Thyroid gland (tissue), 4 donors: ENCODE measurements at regions not wholly inside any gene's neighbourhood (a gene's known extent, or its start where the extent isn't known, plus 50 kb on each side); places are given as distances from the start of the nearest gene placed in this dataset.
A peak's percentile ranks its signal among the peaks of the same experiment; 100 is the strongest.

Source experiments
- DNase-seq, 2 donors: peaks; one replicate each; pipeline ENCODE4 v3.0.0-alpha.2; 2019
- H3K27ac ChIP-seq, 3 donors: fragments of 200-600 bp; sonication (generic); 1 replicate in 2 of 3; 2 replicates in 1 of 3; pipeline ENCODE4 v1.5.1; 2016 to 2019; ENCODE audit warnings: mild to moderate bottlenecking in 1 of 3, moderate library complexity in 1 of 3
- H3K27me3 ChIP-seq: fragments of 200-600 bp; sonication (generic); one replicate; pipeline ENCODE4 v1.5.1; 2019
- H3K36me3 ChIP-seq, 2 donors: fragments of 200-600 bp; sonication (generic); one replicate each; pipeline ENCODE4 v1.5.1; 2016 to 2019
- H3K4me1 ChIP-seq, 2 donors: fragments of 200-600 bp; sonication (generic); one replicate each; pipeline ENCODE4 v1.5.1; 2017 to 2019
- H3K4me3 ChIP-seq, 3 donors: fragments of 200-600 bp; sonication (generic); replicated peaks in 1 of 3; 1 replicate in 2 of 3; 2 replicates in 1 of 3; pipeline ENCODE4 v1.5.1; 2016; ENCODE audit warnings: mild to moderate bottlenecking in 1 of 3
- H3K9me3 ChIP-seq: fragments of 200-600 bp; sonication (generic); one replicate; pipeline ENCODE4 v1.5.1; 2017
- POLR2A ChIP-seq, 2 donors: fragments of 450-650 bp; IDR thresholded peaks; one replicate each; pipeline ENCODE4 v1.6.1; 2017; ENCODE audit warnings: antibody characterized with exemption in 2 of 2, mild to moderate bottlenecking in 2 of 2, moderate library complexity in 1 of 2
- WGBS, 2 donors: methylation state at CpG; one replicate each; pipeline ENCODE4 v1.1.5; 2017; 5-methylcytosine and 5-hydroxymethylcytosine counted together
- intact Hi-C: fragments of 100-400 bp; cut with DNase I; formaldehyde crosslinking; loops from one replicate; pipeline ENCODE4 v1.15.1; 2023
- TF ChIP-seq, protein P1 (sequence below), 6 experiments: fragments of 200-600 bp in 3 of 6; fragments of 450-650 bp in 3 of 6; sonication (generic) in 3 of 6; IDR thresholded peaks; one replicate each; pipeline ENCODE4 v1.5.1; 2016 to 2019; ENCODE audit warnings: antibody characterized with exemption in 6 of 6, mild to moderate bottlenecking in 2 of 6, inconsistent platforms in 1 of 6, moderate library complexity in 1 of 6

DNA sequence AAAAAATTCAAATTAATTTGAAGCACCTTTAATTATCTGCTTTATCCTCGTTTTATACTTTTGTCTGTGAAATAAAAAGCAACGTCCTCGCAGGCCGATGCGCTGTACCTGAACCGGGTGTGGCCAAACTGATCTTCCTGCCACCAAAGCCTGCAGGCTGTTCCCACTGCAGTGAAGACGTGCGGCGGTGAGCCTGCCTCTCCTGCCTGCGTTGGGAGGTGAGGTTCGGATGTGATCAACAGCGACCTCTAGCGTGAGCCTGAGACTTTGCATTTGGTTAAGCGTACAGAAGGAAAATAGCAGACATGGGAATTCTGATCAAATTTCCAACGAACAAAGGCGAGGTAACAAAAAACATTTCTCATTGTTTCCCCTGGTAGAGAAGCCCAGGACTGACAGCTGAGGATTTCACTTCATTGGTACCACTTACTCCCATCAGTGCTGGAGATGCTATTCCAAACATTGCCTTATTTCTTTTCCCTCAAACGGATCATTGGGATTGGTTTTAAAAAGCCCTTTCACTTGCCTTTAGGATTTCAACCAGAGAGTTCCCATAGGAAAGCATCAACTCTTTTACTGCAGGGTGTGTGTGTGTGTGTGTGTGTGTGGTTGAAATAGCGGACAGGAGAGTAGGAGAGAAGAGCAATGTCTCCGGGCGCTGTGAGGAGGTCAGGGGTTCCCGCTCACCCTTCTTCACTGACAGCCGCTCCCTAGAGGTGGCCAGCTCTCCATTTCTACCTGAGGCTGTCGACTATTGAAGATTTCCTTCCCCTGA, 56.6 kb upstream of the CCN6 start:
- Histone ChIP-seq H3K9me3 (no peaks in the 10 kb centered on the region), H3K36me3 (no peaks in the 10 kb centered on the region), H3K27ac (peak overlapping the region in 1 of 3 donors; percentile 30), H3K4me3 (no peak overlapping the region), H3K27me3 (no peaks in the 10 kb centered on the region), H3K4me1 (peaks cover 0 to 10% of the 10 kb centered on the region in 2 donors)
- no peak for TF ChIP-seq POLR2A (IDR thresholded peaks at IDR 0.05)
- TF ChIP-seq, protein P1, sequence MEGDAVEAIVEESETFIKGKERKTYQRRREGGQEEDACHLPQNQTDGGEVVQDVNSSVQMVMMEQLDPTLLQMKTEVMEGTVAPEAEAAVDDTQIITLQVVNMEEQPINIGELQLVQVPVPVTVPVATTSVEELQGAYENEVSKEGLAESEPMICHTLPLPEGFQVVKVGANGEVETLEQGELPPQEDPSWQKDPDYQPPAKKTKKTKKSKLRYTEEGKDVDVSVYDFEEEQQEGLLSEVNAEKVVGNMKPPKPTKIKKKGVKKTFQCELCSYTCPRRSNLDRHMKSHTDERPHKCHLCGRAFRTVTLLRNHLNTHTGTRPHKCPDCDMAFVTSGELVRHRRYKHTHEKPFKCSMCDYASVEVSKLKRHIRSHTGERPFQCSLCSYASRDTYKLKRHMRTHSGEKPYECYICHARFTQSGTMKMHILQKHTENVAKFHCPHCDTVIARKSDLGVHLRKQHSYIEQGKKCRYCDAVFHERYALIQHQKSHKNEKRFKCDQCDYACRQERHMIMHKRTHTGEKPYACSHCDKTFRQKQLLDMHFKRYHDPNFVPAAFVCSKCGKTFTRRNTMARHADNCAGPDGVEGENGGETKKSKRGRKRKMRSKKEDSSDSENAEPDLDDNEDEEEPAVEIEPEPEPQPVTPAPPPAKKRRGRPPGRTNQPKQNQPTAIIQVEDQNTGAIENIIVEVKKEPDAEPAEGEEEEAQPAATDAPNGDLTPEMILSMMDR (IDR thresholded peaks at IDR 0.05), result peak; percentile 61 to 98 (median 92)
- DNase-seq, result peak; percentile 81 to 88
- intact Hi-C loops, result loop anchor here (5.0 to 10.0 kb wide), 3 partner anchors 122 to 290 kb away; partner anchors contain the start of gene FYN
- 21 to 22% methylated on average over 22 to 23 of the region's 23 CpGs for WGBS, 2 donors

DNA sequence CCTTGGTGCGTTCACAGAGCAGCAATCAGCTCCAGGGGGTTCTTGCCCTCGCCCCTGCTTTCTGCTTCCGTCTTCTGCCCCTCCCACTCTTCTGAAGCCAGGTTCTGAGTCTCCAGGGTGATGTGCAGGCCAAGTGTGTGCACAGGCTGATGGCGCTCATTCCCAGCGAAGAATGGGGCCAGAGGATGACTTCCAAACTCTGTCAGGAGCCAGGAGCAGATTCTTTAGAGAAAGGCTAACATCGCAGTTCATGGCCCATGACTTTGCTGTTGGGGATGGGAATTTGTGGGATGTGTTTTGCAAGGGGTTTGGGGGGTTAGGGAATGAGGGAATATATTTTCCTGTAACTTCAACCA, 56.1 kb upstream of the CCN6 start:
- Histone ChIP-seq H3K4me1 (peaks cover 0 to 10% of the 10 kb centered on the region in 2 donors), H3K4me3 (no peak overlapping the region), H3K9me3 (no peaks in the 10 kb centered on the region), H3K27ac (peak overlapping the region in 1 of 3 donors; percentile 30), H3K27me3 (no peaks in the 10 kb centered on the region), H3K36me3 (no peaks in the 10 kb centered on the region)
- TF ChIP-seq, protein P1 (IDR thresholded peaks at IDR 0.05), result no peak
- TF ChIP-seq POLR2A (IDR thresholded peaks at IDR 0.05), result no peak
- no peak for DNase-seq
- intact Hi-C loops, result loop anchor here (5.0 to 10.0 kb wide), 3 partner anchors 123 to 291 kb away; partner anchors contain the start of gene FYN
- WGBS, 2 donors, result 75 to 77% methylated on average over 6 of the region's 6 CpGs

DNA sequence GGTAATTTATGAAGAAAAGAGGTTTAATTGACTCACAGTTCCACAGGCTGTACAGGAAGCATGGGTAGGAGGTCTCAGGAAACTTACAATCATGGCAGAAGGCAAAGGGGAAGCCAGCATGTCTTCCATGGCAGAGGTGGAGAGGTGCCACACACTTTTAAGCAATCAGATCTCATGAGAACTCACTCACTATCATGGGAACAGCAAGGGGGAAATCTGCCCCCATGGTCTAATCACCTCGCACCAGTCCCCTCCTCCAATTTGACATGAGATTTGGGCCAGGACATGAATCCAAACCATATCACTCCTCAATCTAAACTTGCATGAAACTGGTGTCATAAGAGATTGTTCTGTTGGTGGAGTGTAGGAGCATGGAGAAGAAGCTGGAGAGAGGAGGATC, 51.6 kb upstream of the CCN6 start:
- H3K27me3 ChIP-seq, result no peaks in the 10 kb centered on the region
- H3K4me3 ChIP-seq, result no peak overlapping the region
- no peaks in the 10 kb centered on the region for H3K9me3 ChIP-seq
- TF ChIP-seq, protein P1 (IDR thresholded peaks at IDR 0.05), result no peak
- no peak for TF ChIP-seq POLR2A (IDR thresholded peaks at IDR 0.05)
- intact Hi-C loops, result loop anchor here (5.0 kb wide), 1 partner anchor 40 kb away; no protein-coding TSS in a partner anchor
- H3K27ac ChIP-seq, result no peak overlapping the region
- H3K4me1 ChIP-seq, result peaks cover 0 to 3% of the 10 kb centered on the region in 2 donors
- no peak for DNase-seq
- WGBS, 2 donors, result 100% methylated on average over 1 of the region's 1 CpG
- no peaks in the 10 kb centered on the region for H3K36me3 ChIP-seq
